ENCODE measurements at regions not wholly inside any gene's neighbourhood (a gene's known extent, or its start where the extent isn't known, plus 50 kb on each side); places are given as distances from the start of the nearest gene placed in this dataset.

GRCh38 chr3:18076301-18076700 is 333.9 kb upstream of the TBC1D5 start:
- Histone ChIP-seq H3K4me3 (no peak overlapping the region), H3K9me3 (no peaks in the 10 kb centered on the region), H3K4me1 (no peaks in the 10 kb centered on the region), H3K27ac (no peak overlapping the region), H3K36me3 (no peaks in the 10 kb centered on the region), H3K27me3 (replicated peaks in 1 of 7) (no peaks in the 10 kb centered on the region)
- intact Hi-C loops (cut with DNase I; ENCODE audit: low total_unique reads): no loop called here
- TF ChIP-seq, protein P1, sequence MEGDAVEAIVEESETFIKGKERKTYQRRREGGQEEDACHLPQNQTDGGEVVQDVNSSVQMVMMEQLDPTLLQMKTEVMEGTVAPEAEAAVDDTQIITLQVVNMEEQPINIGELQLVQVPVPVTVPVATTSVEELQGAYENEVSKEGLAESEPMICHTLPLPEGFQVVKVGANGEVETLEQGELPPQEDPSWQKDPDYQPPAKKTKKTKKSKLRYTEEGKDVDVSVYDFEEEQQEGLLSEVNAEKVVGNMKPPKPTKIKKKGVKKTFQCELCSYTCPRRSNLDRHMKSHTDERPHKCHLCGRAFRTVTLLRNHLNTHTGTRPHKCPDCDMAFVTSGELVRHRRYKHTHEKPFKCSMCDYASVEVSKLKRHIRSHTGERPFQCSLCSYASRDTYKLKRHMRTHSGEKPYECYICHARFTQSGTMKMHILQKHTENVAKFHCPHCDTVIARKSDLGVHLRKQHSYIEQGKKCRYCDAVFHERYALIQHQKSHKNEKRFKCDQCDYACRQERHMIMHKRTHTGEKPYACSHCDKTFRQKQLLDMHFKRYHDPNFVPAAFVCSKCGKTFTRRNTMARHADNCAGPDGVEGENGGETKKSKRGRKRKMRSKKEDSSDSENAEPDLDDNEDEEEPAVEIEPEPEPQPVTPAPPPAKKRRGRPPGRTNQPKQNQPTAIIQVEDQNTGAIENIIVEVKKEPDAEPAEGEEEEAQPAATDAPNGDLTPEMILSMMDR (IDR thresholded peaks at IDR 0.05 in 8 of 11, conservative IDR thresholded peaks at IDR 0.05 in 3 of 11): no peak
- TF ChIP-seq POLR2AphosphoS5 (IDR thresholded peaks at IDR 0.05) (no peak), POLR2A (IDR thresholded peaks at IDR 0.05) (no peak)
- DNase-seq: no peak
- 71 to 100% (median 94%) methylated on average over 1 of the region's 1 CpG for WGBS, 5 donors

- 93 to 100% (median 97%) methylated on average over 1 of the region's 1 CpG for WGBS, 5 donors
Observed at GRCh38 chr3:18075799-18076198, 333.4 kb upstream of the TBC1D5 start.

GRCh38 chr3:18071833-18072232 is 329.4 kb upstream of the TBC1D5 start:
- Histone ChIP-seq H3K4me1 (no peaks in the 10 kb centered on the region), H3K27ac (no peak overlapping the region), H3K27me3 (replicated peaks in 1 of 7) (no peaks in the 10 kb centered on the region), H3K9me3 (no peaks in the 10 kb centered on the region), H3K36me3 (no peaks in the 10 kb centered on the region), H3K4me3 (no peak overlapping the region)
- DNase-seq: no peak
- intact Hi-C loops (cut with DNase I; ENCODE audit: low total_unique reads): no loop called here
- TF ChIP-seq, protein P1 (IDR thresholded peaks at IDR 0.05 in 8 of 11, conservative IDR thresholded peaks at IDR 0.05 in 3 of 11): no peak
- TF ChIP-seq POLR2A (IDR thresholded peaks at IDR 0.05): no peak
- TF ChIP-seq POLR2AphosphoS5 (IDR thresholded peaks at IDR 0.05): no peak

More at GRCh38 chr3:18075799-18076198, 333.4 kb upstream of the TBC1D5 start:
- Histone ChIP-seq H3K36me3 (no peaks in the 10 kb centered on the region), H3K4me1 (no peaks in the 10 kb centered on the region), H3K27me3 (replicated peaks in 1 of 7) (no peaks in the 10 kb centered on the region), H3K9me3 (no peaks in the 10 kb centered on the region), H3K27ac (no peak overlapping the region), H3K4me3 (no peak overlapping the region)
- no peak for DNase-seq
- TF ChIP-seq POLR2AphosphoS5 (IDR thresholded peaks at IDR 0.05) (no peak), POLR2A (IDR thresholded peaks at IDR 0.05) (no peak)
- TF ChIP-seq, protein P1 (IDR thresholded peaks at IDR 0.05 in 8 of 11, conservative IDR thresholded peaks at IDR 0.05 in 3 of 11): no peak
- intact Hi-C loops (cut with DNase I; ENCODE audit: low total_unique reads): no loop called here

GRCh38 chr3:18070944-18071343 is 328.5 kb upstream of the TBC1D5 start:
- Histone ChIP-seq H3K27me3 (replicated peaks in 1 of 7) (no peaks in the 10 kb centered on the region), H3K9me3 (no peaks in the 10 kb centered on the region), H3K4me3 (no peak overlapping the region), H3K4me1 (no peaks in the 10 kb centered on the region), H3K27ac (no peak overlapping the region), H3K36me3 (no peaks in the 10 kb centered on the region)
- DNase-seq: no peak
- intact Hi-C loops (cut with DNase I; ENCODE audit: low total_unique reads): no loop called here
- no peak for TF ChIP-seq POLR2AphosphoS5 (IDR thresholded peaks at IDR 0.05)
- TF ChIP-seq, protein P1 (IDR thresholded peaks at IDR 0.05 in 8 of 11, conservative IDR thresholded peaks at IDR 0.05 in 3 of 11): no peak
- WGBS, 5 donors: 60 to 85% (median 72%) methylated on average over 1 of the region's 1 CpG
